GM23338 (cell line): ENCODE measurements at regions not wholly inside any gene's neighbourhood (a gene's known extent, or its start where the extent isn't known, plus 50 kb on each side); places are given as distances from the start of the nearest gene placed in this dataset.

Experiments used
- EZH2phosphoT487 ChIP-seq: fragments of 200-600 bp; sonication (generic); IDR thresholded peaks from one replicate; pipeline ENCODE4 v1.8.1; 2018; ENCODE audit warnings: antibody characterized with exemption; ENCODE audit not compliant: unreplicated experiment
- TF ChIP-seq, protein P1 (sequence below), 2 experiments: fragments of 200-600 bp in 1 of 2; sonication (generic) in 1 of 2; conservative IDR thresholded peaks; 2 replicates each; pipeline versions ENCODE4 v1.5.1 to v1.6.1; 2016 to 2017; ENCODE audit warnings: antibody characterized with exemption in 2 of 2, low read depth in 2 of 2, mild to moderate bottlenecking in 2 of 2, moderate library complexity in 1 of 2
- TF ChIP-seq, protein P2 (sequence below): IDR thresholded peaks from 2 replicates; pipeline ENCODE4 v1.6.1; 2016; ENCODE audit warnings: antibody characterized with exemption

DNA sequence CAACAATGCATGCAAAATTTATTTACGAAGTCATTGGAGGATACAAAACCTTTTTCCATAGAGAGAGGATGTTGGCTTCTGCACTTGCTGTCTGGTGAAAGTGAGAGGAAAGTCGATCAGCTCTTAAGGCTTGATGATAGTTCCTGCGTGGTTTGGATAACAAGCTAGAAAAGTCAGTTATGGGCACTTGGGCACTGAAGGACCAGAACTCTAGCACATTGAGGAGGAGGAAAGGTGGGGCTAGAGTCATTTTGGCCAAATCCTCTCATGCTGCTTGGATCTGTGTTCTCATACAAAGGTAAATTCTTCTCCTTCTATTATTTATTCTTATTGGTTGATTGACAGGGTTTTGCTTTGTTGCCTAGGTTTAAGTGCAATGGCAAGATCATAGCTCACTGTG lies 245.9 kb upstream of the ADAMTSL1 start:
- TF ChIP-seq, protein P1, sequence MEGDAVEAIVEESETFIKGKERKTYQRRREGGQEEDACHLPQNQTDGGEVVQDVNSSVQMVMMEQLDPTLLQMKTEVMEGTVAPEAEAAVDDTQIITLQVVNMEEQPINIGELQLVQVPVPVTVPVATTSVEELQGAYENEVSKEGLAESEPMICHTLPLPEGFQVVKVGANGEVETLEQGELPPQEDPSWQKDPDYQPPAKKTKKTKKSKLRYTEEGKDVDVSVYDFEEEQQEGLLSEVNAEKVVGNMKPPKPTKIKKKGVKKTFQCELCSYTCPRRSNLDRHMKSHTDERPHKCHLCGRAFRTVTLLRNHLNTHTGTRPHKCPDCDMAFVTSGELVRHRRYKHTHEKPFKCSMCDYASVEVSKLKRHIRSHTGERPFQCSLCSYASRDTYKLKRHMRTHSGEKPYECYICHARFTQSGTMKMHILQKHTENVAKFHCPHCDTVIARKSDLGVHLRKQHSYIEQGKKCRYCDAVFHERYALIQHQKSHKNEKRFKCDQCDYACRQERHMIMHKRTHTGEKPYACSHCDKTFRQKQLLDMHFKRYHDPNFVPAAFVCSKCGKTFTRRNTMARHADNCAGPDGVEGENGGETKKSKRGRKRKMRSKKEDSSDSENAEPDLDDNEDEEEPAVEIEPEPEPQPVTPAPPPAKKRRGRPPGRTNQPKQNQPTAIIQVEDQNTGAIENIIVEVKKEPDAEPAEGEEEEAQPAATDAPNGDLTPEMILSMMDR (conservative IDR thresholded peaks at IDR 0.05; ENCODE audit: low read depth in 2 of 2): no peak
- no peak for TF ChIP-seq EZH2phosphoT487
- TF ChIP-seq, protein P2, sequence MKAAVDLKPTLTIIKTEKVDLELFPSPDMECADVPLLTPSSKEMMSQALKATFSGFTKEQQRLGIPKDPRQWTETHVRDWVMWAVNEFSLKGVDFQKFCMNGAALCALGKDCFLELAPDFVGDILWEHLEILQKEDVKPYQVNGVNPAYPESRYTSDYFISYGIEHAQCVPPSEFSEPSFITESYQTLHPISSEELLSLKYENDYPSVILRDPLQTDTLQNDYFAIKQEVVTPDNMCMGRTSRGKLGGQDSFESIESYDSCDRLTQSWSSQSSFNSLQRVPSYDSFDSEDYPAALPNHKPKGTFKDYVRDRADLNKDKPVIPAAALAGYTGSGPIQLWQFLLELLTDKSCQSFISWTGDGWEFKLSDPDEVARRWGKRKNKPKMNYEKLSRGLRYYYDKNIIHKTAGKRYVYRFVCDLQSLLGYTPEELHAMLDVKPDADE: no peak
